GM18951 (cell line): ENCODE measurements at regions not wholly inside any gene's neighbourhood (a gene's known extent, or its start where the extent isn't known, plus 50 kb on each side); places are given as distances from the start of the nearest gene placed in this dataset.
"Not testable (repeated sequence)": the region's sequence is repeated elsewhere in the genome, so short reads cannot be mapped to it uniquely, and the experiment has no call there.

ENCODE experiments used
- POLR2A ChIP-seq: IDR thresholded peaks from 4 replicates; pipeline ENCODE4 v1.6.1; 2011; ENCODE audit warnings: mild to moderate bottlenecking; ENCODE audit not compliant: insufficient read length, insufficient read depth; ENCODE audit errors: extremely low read depth
- in situ Hi-C: fragments of 300-500 bp; cut with MboI; formaldehyde crosslinking; loops from one replicate; pipeline ENCODE4 v1.12.0; 2022; ENCODE audit warnings: low sequenced_read_pairs, mixed read lengths, inconsistent platforms; ENCODE audit not compliant: unreplicated experiment

- in situ Hi-C loops: no loop called here
- TF ChIP-seq POLR2A: no peak
These were observed 751.4 kb upstream of the AUTS2 start for GRCh38 chr7:68846811-68847325.

DNA sequence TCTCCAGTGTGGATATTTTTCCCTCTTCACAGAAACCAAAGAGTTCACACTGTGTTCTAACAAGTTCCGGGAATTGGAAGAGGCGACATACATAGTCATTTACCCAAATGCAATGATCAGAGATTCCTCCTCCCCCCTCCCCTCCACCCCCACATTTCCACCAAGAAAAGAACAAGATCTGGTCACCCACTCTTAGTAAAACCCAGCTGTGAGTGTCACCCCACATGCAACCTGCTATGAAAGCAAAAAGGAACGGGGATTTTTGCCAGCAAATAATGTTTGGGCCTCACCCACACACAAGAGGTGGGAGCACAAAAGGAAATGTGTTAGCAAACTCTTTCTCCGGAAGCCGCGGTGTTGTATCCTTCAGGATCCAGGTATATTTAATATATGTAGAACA, 745.0 kb upstream of the AUTS2 start:
- in situ Hi-C loops: no loop called here
- no peak for TF ChIP-seq POLR2A

- in situ Hi-C loops: no loop called here
- TF ChIP-seq POLR2A: no peak
These were observed 740.7 kb upstream of the AUTS2 start for GRCh38 chr7:68857571-68857970.

- no peak for TF ChIP-seq POLR2A
- in situ Hi-C loops: no loop called here
These were observed 739.8 kb upstream of the AUTS2 start for GRCh38 chr7:68858497-68858896.

DNA sequence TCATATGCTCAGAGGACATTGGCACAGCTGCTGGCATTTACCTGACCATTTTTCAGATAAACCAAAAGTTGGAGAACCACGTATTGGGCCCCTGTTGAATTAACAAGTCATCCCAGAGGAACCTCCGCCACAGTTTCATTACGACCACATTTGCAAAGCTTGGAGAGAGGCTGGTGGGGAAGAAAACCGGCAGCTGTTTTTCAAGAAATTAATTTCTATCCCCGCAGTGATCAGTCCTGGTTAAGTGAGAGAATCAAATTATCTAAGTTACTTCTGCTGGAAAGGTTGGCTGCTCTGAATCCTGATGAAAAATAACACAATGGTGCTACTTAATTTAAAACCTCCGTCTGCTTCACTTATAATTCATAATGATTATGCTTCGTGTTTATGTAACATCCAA, 737.1 kb upstream of the AUTS2 start:
- in situ Hi-C loops: no loop called here
- no peak for TF ChIP-seq POLR2A

GRCh38 chr7:68862261-68862660, 736.0 kb upstream of the AUTS2 start:
- TF ChIP-seq POLR2A: no peak
- in situ Hi-C loops: no loop called here

DNA sequence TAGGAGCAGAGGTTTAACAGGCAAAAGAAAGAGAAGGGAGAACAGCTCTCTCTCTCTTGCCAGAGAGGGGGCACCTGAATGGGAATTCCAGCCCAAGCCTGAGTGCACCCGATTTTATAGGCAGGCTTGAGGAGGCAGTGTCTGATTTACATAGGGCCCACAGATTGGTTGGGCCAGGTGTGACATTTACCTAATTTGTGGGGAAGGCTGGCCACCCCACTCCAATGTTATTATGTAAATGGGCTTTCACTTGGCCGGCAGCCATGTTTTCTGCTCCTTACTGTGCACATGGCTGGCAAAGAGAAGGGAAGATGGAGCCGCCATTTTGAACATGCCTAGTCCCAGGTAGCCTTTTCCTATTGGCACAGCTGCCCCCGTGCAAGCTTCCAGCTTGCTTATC, 735.5 kb upstream of the AUTS2 start:
- no peak for TF ChIP-seq POLR2A
- in situ Hi-C loops: no loop called here

GRCh38 chr7:68865351-68866199, 732.7 kb upstream of the AUTS2 start:
- no peak for TF ChIP-seq POLR2A
- in situ Hi-C loops: no loop called here

DNA sequence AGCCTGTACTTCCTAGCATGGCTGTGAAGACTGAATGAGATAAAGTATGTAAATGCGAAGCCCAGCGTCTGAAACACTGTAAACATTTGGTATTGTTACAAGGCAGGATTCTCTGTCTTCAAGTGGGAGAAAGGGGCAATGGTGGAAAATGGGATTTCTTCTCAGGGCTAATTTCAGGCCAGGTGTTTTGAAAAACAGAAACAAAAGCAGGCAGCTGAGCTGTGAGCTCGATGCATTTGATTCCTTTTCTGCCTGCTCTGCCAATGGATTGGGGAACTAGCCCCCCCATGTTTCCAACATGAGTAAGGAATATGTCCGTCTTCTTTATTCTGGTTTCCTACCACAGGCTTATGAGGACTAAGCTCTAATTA, 732.1 kb upstream of the AUTS2 start:
- no peak for TF ChIP-seq POLR2A

GRCh38 chr7:68866721-68867120, 731.6 kb upstream of the AUTS2 start:
- in situ Hi-C loops: not testable (repeated sequence)

More for the DNA sequence above, 732.1 kb upstream of the AUTS2 start:
- in situ Hi-C loops: no loop called here

- in situ Hi-C loops: no loop called here
- TF ChIP-seq POLR2A: no peak
These were observed 729.3 kb upstream of the AUTS2 start for GRCh38 chr7:68868978-68869377.

- in situ Hi-C loops: no loop called here
- no peak for TF ChIP-seq POLR2A
These were observed 724.7 kb upstream of the AUTS2 start for GRCh38 chr7:68873616-68874015.

- TF ChIP-seq POLR2A: no peak
- in situ Hi-C loops: no loop called here
These were observed 722.4 kb upstream of the AUTS2 start for GRCh38 chr7:68875857-68876256.

- in situ Hi-C loops: not testable (repeated sequence)
These were observed 711.2 kb upstream of the AUTS2 start for GRCh38 chr7:68887116-68887515.
